Calu3 (cell line): ENCODE measurements at regions not wholly inside any gene's neighbourhood (a gene's known extent, or its start where the extent isn't known, plus 50 kb on each side); places are given as distances from the start of the nearest gene placed in this dataset.

Experiments used
- BruUV-seq: library from RNA; stranded (reverse); fragments of 400-500 nt; replicated peaks from 2 replicates; lab custom pipeline; 2021; lab: Mats Ljungman, UMichigan
- CTCF ChIA-PET: fragments of 300-600 bp; sonication (Branson Sonifier 250); formaldehyde crosslinking; loops from one replicate; lab custom pipeline; 2022; ENCODE audit warnings: antibody characterized with exemption; lab: Charles Lee
- DNase-seq: peaks from one replicate; pipeline ENCODE4 v3.0.0; 2022
- H3K27ac Mint-ChIP-seq: one replicate; pipeline ENCODE4 v1.8.0; 2022; ENCODE audit warnings: mixed read lengths; ENCODE audit not compliant: unreplicated experiment
- H3K27me3 Mint-ChIP-seq: one replicate; pipeline ENCODE4 v1.8.0; 2022; ENCODE audit warnings: mixed read lengths; ENCODE audit not compliant: unreplicated experiment
- H3K36me3 Mint-ChIP-seq: one replicate; pipeline ENCODE4 v1.8.0; 2022; ENCODE audit warnings: mild to moderate bottlenecking, moderate library complexity, mixed read lengths; ENCODE audit not compliant: insufficient read depth, unreplicated experiment
- H3K4me1 Mint-ChIP-seq: one replicate; pipeline ENCODE4 v1.8.0; 2022; ENCODE audit warnings: mild to moderate bottlenecking, low read depth, mixed read lengths; ENCODE audit not compliant: unreplicated experiment
- H3K4me3 Mint-ChIP-seq: one replicate; pipeline ENCODE4 v1.8.0; 2022; ENCODE audit warnings: mild to moderate bottlenecking, low read depth, moderate library complexity, mixed read lengths; ENCODE audit not compliant: unreplicated experiment
- H3K9me3 Mint-ChIP-seq: one replicate; pipeline ENCODE4 v1.8.0; 2022; ENCODE audit warnings: low read depth, mixed read lengths; ENCODE audit not compliant: unreplicated experiment
- intact Hi-C: fragments of 100-400 bp; cut with micrococcal nuclease; formaldehyde crosslinking; loops from one replicate; pipeline ENCODE4 v1.10.0; 2022; ENCODE audit not compliant: unreplicated experiment
- TF ChIP-seq, protein P1 (sequence below): fragments of 200-600 bp; IDR thresholded peaks from one replicate; pipeline ENCODE4 v1.8.0; 2022; ENCODE audit warnings: antibody characterized with exemption; ENCODE audit not compliant: unreplicated experiment

DNA sequence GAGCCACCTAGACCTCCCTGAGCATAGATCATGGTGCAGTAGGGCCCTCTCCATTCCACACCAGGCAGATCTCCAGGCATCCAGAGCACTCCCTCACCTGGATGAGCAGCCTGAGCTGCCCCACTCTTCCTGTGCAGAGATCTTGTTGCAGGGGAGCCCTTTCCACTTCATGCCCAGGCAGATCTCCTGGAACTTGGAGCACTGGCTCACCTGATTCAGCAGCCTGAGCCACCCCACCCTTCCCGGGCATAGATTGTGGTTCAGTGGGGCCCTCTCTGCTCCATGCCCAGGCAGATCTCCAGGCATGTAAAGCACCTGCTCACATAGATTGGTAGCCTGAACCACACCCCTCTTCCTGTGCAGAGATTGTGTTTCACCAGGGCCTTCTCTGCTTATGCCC lies 78.0 kb downstream of the SEC16B start:
- intact Hi-C loops: no loop called here
- Mint-ChIP-seq H3K4me3 (no peak overlapping the region), H3K4me1 (peaks cover 9% of the 10 kb centered on the region), H3K9me3 (peaks cover 5% of the 10 kb centered on the region), H3K27me3 (no peaks in the 10 kb centered on the region), H3K27ac (no peak overlapping the region), H3K36me3 (no peaks in the 10 kb centered on the region)
- no peak for DNase-seq
- TF ChIP-seq, protein P1, sequence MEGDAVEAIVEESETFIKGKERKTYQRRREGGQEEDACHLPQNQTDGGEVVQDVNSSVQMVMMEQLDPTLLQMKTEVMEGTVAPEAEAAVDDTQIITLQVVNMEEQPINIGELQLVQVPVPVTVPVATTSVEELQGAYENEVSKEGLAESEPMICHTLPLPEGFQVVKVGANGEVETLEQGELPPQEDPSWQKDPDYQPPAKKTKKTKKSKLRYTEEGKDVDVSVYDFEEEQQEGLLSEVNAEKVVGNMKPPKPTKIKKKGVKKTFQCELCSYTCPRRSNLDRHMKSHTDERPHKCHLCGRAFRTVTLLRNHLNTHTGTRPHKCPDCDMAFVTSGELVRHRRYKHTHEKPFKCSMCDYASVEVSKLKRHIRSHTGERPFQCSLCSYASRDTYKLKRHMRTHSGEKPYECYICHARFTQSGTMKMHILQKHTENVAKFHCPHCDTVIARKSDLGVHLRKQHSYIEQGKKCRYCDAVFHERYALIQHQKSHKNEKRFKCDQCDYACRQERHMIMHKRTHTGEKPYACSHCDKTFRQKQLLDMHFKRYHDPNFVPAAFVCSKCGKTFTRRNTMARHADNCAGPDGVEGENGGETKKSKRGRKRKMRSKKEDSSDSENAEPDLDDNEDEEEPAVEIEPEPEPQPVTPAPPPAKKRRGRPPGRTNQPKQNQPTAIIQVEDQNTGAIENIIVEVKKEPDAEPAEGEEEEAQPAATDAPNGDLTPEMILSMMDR: no peak
- no TSS peak for BruUV-seq
- CTCF ChIA-PET: no interaction called here

GRCh38 chr1:177890479-177890878 lies 79.4 kb downstream of the SEC16B start:
- BruUV-seq: no TSS peak
- Mint-ChIP-seq H3K4me3 (no peak overlapping the region), H3K9me3 (peaks cover 5% of the 10 kb centered on the region), H3K4me1 (peaks cover 9% of the 10 kb centered on the region), H3K27me3 (no peaks in the 10 kb centered on the region), H3K27ac (no peak overlapping the region), H3K36me3 (no peaks in the 10 kb centered on the region)
- intact Hi-C loops: no loop called here
- TF ChIP-seq, protein P1: no peak
- CTCF ChIA-PET: no interaction called here
- DNase-seq: no peak

GRCh38 chr1:177884479-177885021 lies 85.3 kb downstream of the SEC16B start:
- no peak for DNase-seq
- TF ChIP-seq, protein P1: no peak
- peaks cover 54% of the 10 kb centered on the region for H3K27me3 Mint-ChIP-seq
- no peaks in the 10 kb centered on the region for H3K4me1 Mint-ChIP-seq
- no peak overlapping the region for H3K27ac Mint-ChIP-seq
- H3K36me3 Mint-ChIP-seq: no peaks in the 10 kb centered on the region
- BruUV-seq: no TSS peak
- CTCF ChIA-PET: no interaction called here
- H3K9me3 Mint-ChIP-seq: peaks cover 2% of the 10 kb centered on the region
- intact Hi-C loops: no loop called here
- no peak overlapping the region for H3K4me3 Mint-ChIP-seq

DNA sequence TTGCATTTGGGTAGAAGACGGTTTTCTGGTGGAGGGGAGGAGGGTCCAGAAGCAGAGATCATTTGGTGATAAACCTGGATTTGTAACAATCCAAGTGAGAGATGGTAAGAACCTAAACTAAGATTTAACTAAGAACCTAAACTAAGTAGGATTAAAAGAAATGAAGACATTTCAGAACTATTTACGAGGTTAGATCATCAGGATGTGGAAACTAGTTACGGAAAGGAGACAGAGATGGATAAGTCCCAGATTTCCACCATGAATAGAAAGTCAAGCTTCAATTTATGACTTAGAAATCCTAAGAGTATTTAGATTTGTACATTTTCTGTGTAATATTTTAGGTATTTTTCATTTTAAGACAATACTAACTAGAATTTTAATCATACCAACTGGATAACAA lies 86.3 kb downstream of the SEC16B start:
- intact Hi-C loops: no loop called here
- Mint-ChIP-seq H3K27me3 (peaks cover 57% of the 10 kb centered on the region), H3K9me3 (peaks cover 2% of the 10 kb centered on the region), H3K4me1 (no peaks in the 10 kb centered on the region), H3K4me3 (no peak overlapping the region), H3K36me3 (no peaks in the 10 kb centered on the region), H3K27ac (no peak overlapping the region)
- DNase-seq: no peak
- CTCF ChIA-PET: no interaction called here
- TF ChIP-seq, protein P1: no peak
- no TSS peak for BruUV-seq
